NCI-H748 (cell line): ENCODE measurements at regions not wholly inside any gene's neighbourhood (a gene's known extent, or its start where the extent isn't known, plus 50 kb on each side); places are given as distances from the start of the nearest gene placed in this dataset.

ENCODE experiments used
- DNase-seq: peaks from one replicate; lab custom pipeline; 2025; ENCODE audit not compliant: unreplicated experiment; lab: John Stamatoyannopoulos, UW

DNA sequence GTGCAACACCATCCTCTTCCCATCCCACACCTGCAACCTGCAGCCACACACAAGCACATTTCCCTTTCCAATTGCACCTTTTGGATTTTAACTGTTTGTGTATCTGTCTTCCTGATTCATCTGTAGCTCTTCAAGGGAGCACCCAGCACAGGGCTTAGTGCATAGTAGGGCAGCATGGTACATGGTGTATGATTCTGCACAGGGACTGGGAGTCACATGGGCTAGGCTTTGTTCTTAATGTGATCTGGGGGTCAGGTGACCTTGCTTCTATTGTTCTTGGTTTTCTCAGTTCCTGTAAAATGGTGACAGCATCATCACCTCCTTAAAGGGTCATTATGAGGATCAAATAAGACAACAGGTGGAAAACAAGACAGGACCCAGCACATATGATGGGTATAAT is 419.3 kb downstream of the MATN1 start:
- no peak for DNase-seq

DNA sequence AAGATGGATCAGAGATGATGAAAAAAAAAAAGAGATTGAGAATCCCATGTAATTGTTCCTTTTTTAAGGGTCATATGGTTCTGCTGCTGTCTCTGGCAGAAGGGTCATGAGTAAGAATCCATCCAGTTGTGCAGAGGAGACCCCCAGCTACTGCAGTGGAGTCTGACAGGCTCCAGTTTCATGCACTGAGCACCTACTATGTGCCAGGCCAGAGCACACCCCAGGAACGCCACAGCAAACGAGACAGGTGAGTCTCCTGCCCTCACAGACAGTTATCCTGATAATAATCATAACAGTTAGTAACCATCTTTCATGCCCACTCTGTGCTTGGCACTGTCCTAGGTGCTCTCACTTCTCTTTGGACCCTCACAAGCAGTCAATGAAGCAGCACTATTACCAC is 420.0 kb downstream of the MATN1 start:
- no peak for DNase-seq

DNA sequence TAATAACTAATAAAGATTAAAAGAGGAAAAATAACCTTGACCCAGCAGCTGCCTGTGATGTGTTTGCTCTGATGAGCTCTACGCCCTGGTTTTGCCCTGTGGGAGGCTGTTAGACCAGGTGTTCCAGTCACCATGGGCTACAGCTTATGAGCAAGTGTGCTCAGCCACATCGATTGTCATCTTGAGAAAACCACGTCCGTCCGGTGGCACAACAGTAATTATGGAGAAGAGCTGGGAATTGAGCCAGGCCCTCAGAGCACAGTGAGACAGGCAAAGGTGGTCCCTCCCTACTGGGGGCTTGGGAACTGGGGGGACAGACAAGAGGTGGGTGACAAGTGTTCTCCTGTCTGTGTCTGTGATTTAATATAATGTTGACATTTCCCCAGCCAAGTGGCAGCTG is 420.5 kb downstream of the MATN1 start:
- DNase-seq: peak; percentile 90

DNA sequence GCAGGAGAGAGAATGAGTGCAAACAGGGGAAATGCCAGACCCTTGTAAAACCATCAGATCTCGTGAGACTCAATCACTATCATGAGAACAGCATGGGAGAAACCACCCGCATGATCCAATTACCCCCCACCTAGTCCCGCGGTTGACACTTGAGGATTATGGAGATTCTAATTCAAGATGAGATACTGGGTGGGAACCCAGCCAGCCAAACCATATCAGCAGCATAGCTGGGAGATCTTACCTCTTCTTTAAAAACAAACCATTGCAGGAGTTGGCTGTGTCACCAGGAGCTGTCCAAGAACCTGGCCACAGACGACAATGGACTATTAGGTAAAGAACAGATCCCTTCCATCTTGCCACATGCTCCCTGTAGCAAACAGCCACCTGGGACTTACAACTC is 422.7 kb downstream of the MATN1 start:
- no peak for DNase-seq

DNA sequence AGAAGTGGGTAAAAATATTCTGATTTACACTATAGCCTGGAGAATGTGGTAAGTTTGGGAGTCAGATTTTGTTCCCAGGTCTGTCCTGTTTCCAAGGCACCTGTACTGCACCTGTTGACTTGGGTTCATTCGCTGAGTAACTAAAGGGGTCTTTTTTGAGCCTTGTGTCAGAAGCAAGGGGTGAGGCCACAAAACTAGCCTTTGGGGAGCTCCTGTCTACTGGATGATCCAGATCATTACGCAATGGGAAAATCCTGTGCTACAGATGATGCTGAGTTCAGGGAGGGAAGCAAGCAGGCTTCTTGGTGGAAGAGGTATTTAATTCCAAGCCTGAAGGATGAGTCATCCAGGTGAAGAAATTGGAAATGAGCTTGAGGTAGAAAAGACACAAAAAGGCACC is 424.0 kb downstream of the MATN1 start:
- no peak for DNase-seq

DNA sequence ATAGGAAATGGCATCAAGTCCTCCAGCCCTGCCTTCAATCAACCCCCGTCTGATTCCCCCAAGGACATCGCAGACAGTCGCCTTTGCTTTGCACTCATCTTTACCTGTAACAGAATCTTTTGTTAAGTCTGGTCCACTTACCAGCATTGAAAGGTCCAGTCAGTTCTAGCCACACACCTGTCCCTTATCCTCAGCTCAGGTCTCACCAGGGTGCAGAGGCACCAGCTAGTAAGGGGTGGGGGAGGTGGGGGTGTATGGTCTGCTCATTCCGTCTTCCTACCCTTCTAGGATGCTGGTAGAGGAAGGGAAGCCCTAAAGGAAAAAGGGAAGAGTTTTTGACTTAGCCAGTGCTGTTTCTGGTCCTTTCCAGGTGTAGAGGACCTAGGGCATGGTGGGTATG is 427.7 kb downstream of the MATN1 start:
- no peak for DNase-seq

DNA sequence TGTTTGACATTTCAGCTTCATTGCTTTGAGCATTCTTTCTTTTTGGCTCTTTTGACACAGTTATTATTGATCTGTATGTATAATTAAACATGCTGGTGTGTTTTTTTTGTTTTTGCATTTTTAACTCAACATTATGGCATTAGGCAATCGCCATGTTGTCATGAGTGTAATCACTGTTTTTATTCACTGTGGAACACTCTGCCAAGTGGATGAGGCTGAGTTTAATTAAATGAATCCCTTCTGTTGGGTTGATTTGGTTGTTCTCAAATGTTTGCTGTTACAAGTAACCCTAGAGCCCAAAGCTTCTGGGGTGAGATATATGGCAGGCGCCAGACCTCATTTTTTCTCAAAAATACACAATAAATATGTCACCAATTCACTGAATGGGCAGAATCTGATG is 428.1 kb downstream of the MATN1 start:
- DNase-seq: no peak

DNA sequence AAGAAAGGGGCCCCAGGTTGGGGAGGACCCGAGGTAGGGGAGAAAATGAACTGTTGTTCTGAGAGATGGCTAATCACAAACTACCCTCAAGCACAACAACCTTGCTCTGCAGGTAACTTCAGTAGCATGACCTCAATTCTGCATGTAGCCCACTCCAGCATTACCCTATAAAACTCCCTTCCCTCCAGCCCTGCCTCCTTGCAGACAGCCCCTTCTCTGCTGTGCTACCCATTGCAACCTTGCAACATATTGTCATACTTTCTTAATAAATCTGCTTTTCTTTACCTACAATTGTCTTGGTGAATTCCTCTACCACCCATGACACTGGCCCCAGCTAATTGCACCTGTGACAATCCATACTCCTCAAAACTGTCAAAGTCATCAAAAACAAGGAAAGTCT is 428.9 kb downstream of the MATN1 start:
- DNase-seq: no peak

DNA sequence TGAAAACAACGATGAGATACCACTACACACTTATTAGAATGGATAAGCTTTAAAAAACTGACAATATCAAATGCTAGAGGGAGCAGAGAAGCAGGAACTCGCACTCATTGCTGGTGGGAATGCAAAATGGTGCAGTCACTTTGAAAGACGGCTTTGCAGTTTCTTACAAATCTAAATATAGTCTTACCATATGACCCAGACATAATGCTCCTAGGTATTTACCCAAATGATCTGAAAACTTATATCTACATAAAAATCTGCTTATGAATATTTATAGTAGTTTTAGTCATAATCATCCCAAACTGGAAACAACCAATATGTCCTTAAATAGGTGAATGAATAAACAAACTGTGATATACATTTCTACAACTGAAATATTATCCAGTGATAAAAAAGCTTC is 430.9 kb downstream of the MATN1 start:
- no peak for DNase-seq

DNA sequence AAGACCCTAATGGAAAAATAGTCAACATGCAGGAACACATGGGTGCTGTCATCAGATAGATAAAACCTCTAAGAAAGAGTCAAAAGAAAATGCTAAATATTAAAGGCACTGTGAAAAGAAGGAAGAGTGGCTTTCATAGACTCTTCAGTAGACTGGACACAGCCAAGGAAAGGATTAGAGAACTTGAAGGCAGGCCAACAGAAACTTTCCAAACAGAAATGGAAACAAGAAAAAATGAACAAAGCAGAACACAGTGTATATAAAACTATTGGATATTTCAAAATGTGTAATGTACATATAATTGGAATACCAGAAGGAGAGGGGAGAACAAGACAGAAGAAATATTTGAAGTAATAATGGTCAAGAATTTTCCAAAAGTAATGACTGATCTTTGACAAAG is 431.9 kb downstream of the MATN1 start:
- DNase-seq: no peak

DNA sequence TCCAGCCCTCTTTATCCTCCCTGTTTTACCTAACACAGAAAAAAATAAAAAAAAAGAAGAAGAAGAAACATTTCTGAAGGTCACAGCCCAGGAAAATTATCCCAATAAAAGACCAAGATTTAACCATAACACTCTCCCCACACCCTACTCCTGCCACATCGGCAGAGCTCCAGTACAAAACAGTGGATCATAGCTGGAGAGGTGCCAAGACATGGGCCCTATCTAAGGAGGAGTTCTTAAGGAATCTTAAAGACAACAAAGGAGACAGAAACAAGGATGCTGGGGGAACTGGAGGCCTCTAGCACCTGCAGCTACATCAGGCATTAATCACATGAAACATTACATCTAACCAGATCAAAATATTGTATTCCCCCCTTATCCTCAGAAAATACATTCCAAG is 432.8 kb downstream of the MATN1 start:
- DNase-seq: no peak

DNA sequence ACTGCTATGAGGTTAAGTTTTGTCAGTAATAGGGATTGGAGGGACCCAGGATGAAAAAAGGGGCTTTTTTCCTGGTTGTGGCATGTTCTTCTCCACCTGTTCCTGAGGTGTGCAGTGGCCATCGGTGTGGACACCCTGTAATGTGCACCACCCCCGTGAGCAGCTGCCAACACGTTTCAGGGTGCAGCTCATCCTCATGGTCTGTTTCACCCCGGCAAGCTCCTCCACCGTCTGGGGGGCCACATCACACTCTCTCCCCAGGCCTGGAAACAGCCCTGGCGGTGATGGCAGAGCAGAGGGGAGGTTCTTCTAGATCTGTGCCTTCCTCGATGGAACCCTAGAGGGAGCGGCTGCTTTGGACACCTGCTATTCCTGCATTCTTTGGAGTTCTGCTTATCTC is 435.4 kb downstream of the MATN1 start:
- no peak for DNase-seq

DNA sequence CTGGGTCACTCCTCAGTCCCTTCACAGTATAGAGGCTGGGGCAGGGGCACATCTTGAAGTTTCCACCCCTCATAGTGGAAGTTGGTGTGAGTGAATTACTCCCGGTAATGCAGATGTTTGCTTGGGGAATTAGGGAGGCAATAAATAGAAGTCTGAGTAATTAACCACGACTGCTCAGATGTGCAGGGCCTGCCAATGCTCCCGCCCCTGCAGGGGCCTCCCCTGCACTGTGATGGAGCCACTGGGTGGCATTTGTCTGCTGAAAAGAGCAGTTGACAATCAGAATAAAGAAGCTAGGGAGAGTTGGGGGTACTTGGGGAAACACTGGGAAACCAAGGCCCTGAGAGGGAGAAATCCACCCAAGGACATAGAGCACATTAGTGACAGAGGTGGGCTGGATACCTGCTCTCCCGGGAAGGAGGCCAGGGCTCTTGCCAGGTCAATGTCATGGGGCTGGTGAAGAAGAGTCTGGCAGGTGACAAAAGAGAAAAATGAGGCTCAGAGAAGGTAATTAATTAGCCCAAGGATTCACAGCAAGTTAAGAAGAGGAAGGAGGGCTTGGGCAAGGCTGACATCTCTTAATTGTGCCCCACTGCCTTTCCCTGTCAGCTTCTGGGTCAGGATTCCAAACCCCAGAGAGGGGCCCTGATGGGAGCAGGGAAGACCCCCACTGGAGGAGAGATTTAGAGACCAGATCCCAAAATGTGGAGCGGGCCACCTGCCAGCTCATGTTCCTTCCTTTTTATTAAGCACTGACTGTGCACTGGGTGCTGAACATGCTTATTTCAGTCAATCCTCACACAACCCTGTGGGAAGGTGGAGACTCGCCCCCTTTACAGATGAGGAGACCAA is 436.2 kb downstream of the MATN1 start:
- no peak for DNase-seq

DNA sequence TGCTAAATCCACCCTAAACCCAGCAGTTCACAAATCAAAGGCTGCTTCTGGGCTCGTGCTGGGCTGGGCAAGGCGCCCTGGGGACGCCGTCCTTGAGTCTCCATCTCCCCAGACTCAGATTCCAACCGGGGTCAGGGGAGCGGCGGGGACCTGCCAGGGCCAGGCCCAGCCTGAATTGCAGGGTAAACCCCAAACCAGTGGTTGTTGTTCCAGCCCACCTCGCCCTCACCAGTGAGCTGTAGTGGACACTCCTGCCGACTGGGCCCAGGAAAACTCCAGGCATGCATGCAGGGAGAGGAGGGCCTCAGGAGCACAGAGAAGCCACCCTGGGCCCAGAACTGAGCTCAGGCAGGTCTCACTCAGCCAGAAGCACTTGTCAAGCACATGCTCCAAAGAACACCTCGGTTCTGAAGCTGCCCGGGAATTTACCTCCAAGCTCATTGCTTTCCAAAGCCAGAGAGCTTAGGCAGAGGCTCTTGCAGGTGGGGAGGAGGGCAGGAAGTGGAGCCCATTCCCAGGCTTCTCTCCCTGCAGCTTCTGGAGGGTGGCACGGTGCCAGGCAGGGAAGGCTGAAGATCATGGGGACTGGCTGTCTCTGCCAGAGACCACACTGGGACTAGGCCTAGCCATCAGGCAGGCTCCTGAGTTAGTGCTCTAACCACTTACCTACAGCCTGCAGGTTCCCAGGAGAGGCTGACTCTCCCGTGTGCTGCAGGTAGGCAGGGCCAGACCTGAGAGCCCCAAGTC is 437.0 kb downstream of the MATN1 start:
- DNase-seq: no peak

DNA sequence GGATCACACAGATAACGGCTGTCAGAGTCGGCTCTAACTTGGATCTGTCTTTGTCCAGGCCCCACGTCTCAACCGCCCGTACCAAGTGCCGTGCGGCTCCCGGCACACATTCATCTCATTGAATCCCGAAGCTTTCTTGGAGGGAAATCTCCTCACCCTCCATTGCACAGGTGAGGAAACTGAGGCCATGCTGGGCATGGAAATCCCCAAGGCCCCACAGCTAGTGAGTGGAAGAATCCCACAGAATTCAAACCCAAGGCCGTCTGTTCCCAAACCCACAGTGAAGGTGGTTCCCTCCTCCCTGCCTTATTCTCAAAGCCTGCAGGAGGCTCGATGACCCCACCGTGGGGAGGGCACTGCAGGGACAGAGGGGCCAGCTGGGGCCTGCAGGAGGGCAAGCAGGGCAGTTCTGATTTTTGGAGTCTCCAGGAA is 437.9 kb downstream of the MATN1 start:
- DNase-seq: no peak

DNA sequence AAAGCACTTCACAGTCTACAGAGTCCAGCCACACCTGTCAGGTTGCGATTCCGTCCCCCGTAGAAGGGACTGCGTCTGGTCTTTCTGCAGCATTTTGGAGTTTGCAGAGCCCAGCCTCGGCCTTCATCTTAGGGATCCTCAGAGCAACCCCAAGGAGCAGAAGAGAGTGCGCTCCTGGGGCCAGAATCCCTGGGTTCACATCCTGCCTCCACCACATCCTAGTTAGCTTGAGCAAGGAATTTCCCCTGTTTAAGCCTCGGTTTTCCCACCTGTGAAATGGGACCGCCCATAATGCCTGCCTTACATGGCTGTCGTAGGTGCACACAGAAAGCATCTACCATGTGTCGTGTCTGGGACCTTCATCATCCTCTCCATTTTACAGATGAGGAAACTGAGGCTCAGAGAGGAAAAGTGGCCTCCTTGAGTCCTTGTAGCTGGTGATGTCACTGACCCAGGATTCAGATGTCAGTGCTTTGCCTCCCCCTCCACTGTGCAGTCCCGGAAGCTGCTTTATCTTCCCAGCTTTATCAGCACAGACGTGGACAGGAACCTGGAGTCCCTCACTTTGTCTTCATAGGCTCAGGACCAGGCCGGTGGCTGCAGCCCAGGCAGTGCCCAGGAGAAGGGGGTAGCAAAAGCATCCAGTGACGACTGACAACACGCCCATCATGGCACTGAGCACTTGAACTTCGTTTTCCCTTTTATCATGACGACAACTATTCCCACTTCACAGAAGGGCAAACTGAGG is 438.5 kb downstream of the MATN1 start:
- no peak for DNase-seq

DNA sequence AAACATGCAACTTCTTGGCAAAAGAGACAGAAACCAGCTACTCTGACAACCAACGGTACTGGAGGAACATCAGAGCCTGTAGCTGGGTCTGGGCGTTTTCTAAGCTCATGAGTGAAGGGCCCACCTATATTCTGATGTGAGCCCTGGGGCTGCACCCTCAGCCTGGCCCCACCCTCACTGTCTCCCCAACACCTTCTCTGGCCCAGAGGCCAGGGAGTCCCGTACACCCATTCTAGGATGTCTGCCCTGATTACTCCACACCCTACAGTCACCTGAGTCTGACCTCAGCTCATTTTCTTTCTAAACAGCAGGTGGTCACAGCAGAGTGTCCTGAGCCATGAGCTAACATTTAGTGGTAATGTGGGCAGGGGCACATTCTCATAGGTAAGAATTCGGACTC is 439.2 kb downstream of the MATN1 start:
- no peak for DNase-seq

DNA sequence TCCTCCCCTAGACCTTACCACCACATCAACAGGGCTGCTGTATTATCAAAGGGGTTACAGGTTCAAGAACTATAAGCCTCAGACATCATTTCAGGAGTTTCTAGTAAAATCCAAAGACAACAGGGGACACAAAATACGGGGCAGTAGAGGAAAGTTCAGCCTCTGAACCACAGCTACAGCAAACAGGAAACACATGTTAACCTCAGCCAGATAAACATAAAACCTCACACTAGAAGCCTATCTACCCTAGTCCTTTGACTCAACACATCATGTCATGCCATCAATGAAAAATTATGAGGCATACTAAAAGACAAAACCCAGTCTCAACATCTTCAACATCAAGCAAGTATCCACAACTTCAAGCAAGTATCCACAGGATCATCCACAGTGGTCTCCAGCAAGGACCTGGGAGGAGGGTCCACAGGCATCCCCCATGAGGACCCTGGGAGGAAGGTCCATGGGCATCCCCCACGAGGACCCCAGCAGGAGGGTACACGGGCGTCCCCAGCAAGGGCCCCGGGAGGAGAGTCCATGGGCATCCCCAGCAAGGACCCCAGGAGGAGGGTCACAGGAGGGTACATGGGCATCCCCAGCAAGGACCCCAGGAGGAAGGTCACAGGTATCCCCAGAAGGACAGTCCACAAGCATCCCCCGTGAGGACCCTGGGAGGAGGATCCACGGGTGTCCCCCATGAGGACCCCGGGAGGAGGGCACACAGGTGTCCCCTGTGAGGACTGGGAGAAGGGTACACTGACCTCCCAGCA is 440.0 kb downstream of the MATN1 start:
- no peak for DNase-seq

DNA sequence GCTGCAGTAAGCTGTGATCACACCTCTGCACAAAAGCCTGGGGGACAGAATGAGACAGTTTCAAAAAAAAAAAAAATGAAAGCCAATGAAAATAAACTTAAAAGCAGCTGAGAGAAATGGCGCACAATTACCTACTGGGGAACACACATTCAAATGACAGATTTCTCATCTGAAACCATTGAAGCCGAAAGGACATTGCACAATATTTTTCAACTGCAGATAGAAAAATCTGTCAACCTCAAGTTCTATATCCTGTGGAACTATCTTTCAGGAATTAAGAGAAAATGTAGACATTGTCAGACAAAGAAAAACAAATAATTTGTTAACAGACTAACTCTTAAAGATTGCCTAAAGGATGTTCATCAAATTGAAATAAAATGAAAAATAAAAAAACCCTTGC is 442.8 kb downstream of the MATN1 start:
- DNase-seq: no peak

DNA sequence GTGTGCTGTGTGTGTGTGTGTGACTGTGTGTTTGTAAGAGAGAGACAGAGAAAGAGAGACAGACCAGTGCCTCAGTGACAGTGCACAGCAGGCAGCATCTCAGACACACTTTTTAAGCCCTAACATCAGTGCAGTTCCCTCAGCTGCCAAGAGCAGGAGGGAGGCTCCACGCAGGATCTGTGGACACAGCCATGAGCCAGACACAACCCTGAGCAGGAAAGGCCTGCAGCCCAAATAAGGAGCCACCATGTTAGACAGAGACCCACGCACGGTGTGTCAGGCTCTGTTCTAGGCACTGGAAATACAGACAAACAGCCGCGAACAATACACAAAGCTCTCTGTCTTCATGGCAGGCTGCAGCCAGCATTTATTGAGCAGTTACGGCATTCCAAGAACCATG is 445.5 kb downstream of the MATN1 start:
- no peak for DNase-seq

DNA sequence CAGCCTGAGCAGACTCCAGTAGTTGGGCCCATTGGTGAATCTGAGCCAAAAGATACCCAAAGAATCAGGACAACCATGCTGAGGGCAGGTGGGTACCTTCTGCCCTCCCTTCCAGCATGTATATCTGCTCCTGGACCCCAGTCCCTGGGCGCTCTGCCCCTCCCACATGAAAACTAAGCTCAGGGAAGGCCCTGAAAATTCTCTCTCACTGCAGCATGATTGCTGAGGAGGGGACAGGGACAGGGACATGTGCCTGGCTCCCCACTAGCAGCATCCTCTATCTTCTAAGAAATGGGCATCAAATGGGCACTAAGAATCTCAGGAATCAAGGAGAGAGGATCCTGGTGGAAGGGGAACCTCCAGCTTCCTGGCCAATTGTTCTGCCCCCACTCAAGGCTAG is 446.0 kb downstream of the MATN1 start:
- DNase-seq: no peak
